GM21515 (cell line): ENCODE measurements at regions not wholly inside any gene's neighbourhood (a gene's known extent, or its start where the extent isn't known, plus 50 kb on each side); places are given as distances from the start of the nearest gene placed in this dataset.

Experiments
- ATAC-seq: cut with Tn5 transposase; IDR thresholded peaks from one replicate; pipeline ENCODE4 v1.9.1; 2021; ENCODE audit not compliant: unreplicated experiment

DNA sequence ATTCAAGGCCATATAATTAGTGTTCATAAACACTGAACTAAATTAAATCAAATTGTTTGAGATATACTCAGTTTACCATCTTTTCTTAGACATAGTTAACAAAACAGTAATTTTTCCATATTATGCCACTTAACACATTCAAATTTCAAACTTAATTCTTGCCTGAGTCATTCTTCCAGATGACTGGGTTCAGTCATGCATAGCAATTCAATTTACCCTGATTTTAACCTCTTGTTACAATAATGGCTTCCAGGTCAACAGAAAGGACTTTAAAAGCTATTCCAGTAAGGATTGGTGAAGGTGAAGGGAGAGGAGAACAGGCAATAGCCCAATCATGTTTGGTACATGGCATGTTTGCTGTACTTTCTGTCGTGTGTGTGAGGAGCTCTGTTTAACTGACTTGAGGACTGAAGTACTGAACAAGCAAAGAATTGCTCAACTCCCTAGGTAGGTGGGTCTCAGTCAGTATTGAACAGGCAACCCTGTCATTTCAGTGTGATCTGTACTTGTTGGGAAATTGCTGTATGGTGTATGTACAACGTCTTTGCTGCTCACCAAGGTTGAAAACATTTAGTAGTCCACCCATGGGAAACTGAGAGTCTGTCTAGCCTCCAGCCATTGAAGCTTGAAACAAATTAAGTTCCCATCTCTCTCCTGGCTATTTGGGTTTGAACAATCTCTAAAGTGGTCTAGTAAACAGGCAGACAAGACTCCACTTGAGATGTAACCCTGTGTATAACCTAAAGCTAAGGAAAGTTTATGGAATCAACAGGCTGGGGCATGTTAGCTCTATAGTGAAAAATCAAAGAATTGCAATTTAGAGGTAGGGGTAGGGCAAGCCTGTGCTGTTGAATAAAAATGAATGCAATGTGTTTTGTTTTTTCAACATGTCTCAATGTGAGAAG lies 327.2 kb downstream of the BTG1 start:
- no peak for ATAC-seq

DNA sequence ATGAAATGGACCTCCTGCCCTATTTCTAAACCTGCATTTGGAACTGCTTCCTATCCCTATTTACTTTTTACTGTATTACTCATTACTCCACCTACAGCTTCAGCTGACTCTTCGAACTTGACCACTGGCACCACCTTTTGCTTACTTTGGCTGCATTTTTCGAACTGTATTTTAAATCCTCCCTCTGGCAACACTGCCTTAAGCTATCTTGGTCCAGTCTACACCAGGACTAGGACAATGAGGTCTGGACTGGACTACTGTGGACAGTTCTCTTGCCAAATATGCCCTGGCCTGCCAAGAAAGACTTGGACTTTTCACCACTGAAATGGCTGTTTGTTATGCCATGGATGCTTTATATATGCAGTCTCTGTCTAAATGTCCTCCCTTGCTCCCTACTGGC lies 328.1 kb downstream of the BTG1 start:
- no peak for ATAC-seq

DNA sequence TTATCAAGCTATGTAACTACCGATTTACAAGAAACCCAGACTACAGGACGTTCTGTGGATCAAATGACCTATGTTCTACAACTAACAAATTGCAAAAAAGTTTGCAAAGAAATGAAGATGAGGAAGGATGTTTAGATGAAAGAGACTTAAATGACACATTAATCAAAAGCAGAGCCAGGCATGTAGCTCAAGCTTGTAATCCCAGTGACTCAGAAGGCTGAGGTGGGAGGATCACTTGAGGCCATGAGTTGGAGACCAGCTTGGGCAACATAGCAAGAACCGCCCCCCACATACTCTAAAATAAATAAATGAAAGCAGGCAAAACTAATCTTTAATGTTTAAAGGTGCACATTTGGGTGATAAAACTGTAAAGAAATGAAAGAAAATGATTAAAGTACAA lies 331.9 kb downstream of the BTG1 start:
- ATAC-seq, result no peak

DNA sequence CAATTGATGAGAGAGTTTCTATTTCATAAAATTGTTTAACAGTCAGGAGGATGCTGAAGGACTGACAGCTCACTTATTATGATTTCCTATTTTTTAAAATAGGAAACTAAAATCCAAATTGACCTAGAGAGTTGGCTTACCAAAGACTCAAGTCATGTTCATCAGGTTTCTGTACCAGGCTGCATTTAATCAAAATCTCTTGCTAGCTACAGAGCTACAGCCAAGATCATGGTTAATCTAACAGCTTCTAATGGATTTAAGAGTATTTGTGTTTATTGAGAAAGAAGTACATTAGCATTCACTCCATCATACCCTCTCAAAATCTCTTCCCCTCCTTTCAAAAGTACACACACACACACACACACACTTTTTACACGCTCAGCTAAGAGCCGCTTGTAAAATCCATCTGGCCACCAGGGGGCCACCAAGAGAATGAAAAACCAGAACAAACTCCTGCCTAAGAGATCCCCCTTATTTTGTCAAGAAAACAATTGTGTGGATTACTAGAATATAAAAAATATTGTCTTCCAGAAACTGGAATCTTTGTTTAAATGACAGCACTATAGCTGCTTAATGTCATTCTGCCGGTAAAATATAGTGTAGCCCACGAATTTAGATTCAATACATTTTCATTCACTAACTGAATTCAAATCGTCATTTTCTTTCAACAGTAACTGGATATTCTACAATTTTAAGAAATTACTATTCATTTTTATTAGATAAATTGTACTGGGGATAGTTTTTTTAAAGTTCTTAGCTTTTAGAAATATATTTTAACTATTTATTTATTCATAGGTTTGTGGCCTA lies 334.0 kb downstream of the BTG1 start:
- peak; percentile 81 for ATAC-seq

DNA sequence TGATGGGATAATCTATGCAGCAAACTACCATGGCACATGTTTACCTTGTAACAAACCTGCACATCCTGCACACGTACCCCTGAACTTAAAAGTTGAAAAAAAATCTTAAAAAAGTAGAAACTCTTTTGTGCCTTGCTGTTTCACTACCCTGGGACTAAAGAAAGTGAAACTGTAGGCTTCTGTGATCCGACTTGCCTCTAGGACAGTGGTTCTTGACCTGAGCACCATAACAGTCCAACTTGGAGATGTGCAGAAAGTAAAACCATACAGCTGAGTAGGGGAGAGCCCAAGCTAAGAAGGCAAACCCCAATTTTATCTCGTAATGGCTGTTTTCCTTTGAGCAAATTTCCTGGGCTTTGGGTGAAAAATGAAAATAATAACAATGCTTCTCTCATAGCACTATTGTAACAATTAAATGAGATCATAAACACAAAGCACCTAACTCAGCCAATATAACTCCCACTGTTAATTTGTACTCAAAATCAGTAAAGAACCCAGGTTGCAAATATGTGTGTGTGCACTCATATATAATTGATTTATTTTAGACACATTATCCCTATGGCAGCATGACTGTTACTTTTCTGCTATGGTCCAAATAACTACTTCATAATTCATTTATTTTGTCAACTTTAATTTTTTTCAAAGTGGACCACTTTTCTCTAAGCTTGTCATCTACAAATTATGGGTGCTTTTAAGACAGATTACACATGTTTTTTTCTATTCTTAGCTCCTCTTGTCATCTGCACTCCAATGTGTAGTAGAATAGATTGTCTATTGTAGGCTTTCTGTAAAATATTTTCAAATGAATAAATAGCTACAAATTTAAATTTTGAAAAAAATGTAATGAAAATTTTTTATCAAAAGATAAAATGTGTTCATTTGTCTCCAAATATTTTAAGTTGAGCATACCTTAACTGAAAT lies 334.9 kb downstream of the BTG1 start:
- ATAC-seq, result no peak

DNA sequence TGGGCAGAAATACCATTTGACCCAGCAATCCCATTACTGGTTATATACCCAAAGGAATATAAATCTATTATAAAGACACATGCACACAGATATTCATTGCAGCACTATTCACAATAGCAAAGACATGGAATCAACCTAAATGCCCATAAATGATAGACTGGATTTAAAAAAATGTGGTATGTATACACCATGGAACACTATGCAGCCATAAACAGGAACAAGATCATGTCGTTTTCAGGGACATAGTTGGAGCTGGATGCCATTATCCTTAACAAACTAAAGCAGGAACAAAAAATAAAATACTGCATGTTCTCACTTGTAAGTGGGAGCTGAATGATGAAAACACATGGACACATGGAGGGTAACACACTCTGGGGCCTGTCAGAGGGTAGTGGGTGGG lies 335.6 kb downstream of the BTG1 start:
- ATAC-seq, result no peak

DNA sequence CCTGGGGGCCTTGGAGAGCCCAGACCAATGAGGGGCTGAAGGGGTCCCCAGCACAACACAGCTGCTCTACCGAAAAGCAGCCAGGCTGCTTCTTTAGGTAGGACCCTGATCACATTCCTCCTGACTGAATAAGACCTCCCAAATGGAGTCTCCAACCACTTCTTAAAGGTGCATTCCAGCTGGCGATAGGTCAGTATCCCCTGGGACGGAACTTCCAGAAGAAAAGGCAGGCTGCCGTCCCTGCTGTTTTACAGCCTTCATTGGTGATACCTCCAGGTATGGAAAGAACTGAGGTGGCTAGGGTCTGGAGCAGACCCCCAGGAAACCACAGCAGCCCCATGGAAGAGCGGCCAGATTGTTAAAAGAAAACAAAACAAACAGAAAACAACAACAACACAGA lies 340.6 kb downstream of the BTG1 start:
- ATAC-seq, result no peak

DNA sequence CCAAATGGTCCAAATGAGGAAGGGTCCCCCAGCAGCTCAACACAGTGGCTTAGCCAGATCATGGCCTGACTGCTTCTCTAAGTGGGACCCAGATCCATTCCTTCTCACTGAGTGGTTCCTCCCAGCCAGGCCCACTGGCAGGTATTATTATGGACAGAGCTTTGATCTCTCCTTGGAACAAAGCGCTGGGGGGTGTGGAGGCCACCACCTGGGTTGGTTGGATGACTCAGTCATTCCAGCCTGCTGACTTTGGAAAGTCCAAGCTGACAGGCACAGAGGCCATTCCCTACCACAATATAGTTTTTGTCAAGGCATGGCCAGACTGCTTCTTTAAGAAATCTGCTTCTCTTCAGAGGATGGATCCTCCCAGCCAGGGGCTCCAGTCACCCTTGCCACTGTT lies 341.1 kb downstream of the BTG1 start:
- no peak for ATAC-seq

DNA sequence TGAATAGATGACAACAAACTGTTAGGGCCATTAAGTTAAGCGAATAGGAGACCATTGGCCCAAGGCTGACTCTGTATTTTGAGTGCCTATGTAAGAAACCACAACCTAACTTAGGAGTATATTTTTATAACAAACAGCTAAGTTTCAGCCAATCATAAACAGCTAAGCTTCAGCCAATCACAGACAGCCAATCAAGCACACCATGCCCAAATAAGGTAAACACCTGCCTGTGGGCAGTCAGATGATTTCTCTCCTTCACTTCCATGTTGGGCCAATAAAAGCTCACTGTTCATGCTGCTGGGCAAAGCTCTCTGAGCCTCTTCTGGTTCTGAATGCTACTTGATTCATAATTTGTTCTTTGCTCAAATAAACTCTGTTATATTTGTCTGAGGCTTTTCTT lies 344.6 kb downstream of the BTG1 start:
- ATAC-seq, result no peak

DNA sequence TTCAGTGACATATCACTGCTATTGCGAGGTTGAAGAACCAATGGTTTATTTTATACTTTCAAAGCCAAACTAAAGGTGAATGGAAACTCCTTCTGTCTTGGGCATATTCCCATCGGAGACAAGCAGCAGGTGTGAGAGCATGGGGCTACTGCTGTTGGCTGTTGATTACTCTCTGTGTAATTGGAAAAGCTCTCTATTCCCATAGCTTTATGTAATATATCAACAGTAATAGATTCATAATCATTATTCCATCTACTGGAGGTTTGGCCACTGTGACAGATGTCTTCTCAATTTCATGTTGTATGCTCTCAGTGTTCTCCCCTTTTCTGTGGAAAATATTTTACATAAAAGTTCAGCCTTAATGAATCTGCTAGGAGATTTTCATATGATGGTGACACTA lies 352.0 kb downstream of the BTG1 start:
- no peak for ATAC-seq

DNA sequence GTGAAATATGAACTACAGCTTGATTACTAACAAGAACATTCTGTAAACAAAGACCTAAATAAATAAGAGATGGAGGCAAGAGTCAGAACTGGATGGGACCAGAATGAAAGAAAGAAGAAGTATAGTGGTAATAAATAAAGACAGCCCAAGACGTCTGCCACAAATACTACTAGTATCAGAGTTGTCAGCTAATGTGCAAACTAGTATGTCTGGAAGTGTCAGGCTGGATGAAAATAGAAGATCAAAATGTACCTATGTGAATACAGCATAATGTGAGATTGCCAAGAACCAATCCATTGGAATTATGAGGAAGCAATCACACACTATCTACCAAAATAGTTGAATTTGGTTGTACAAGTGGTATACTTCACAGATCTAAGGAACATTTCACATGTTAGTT lies 353.0 kb downstream of the BTG1 start:
- no peak for ATAC-seq

DNA sequence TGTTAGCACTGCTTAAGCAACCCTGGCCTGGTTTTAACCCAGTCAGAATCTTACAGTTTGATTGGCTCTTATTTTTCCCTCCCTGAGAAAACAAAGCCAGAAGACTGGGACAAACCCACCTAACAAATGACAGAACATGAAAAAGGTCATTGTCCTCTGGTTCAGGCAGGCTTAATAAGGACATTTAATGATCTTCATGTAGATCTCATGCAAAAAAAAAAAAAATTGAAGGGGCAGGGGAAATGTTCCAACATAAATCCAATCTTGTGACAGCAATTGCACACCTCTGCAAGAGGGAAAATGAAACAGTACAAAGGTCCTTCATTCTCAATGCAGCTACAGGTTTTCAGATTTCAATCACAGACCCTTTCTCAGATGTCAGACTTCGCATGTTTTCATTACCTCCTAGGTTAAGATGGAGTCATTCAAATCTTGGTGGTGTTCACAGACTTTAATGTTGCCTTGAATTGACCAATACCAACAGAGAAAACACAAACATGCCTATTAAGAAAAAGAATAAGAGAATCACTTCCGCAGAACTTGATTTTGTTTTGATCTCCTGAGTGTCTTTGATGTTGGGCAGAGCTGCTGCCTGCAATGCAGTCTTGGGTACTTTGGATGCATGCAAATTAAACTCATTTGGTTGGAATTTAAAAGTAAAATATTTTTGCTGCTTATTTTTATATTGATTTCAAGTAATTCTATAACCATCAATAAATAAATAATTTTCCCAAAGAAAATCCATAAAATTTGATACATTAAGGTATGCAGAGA lies 359.0 kb downstream of the BTG1 start:
- no peak for ATAC-seq

DNA sequence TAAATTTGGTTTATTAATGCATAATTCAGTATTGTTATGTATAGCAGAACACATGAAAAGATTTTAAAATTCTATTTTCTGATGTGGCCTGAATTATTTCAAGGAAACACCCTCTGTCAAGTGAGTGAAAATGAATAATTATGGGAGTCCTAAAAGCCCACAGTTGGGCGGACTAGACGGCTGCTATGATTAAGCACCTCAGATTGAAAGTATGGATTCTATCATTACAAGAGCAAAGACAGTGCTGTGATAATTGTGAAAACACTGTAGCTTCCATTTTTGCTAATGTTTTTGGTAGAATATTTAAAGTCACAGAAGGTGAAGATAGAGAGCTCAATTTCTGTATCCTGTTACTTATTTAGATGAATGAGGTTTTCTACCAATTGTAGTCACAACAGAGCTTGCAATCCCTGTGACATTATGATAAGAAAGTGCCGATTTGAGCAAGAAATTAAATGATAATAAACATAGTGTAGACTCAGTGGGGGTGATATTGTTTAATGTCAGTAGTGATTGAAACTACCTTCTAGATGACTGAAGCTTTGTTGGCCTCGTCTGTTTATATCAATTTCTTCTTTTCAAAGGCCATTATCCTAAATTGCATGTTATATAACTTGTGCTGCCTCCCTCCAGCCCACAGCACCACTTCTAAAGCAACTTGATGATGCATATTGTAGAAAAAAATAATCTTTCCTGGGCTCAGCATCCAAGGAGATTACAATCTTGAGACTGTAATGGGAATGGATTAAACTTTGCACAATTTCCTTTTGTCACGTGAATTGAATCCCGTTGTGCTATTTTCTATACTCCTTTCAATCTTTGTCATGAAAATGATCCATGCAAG lies 359.8 kb downstream of the BTG1 start:
- no peak for ATAC-seq

DNA sequence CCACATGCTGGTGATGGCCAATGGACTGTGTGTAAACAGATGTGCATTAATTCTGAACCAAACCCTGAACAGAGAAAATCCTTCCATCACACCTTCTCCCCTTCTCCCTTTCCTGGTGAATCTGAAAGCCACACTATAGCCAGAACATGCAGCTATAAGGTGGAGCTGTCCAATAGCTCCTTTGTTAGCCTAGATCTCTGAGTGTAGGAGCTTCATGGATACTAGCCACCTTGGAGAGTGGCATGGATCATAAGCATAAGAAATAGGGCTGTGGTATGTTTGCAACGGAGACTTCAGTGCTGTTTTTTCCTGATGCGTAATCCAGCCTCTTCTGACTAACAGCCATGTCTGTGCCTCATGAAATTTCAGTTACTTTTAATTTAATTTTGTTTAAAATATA lies 364.5 kb downstream of the BTG1 start:
- ATAC-seq, result no peak

DNA sequence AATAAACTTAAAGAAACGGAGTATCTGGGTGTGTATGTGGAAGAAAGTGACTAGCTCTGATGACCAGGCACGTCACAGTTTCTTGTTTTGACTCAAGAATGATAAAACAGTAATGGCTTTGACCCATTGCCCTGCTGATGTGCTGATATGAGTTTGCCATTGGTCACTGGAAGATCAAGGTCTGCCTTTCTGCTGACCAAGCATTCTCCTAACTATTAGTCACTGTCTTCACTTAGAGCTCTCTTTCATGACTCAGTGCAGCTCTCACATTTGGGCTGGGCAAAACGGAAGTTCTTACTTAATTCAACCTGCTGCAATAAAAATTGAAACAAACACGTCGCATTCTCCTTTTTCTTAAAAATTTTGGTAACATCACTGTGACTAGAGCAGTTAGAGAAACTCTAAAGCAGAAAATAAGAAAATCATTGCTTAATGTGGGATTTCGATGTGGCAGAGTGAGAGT lies 366.7 kb downstream of the BTG1 start:
- peak; percentile 84 for ATAC-seq

DNA sequence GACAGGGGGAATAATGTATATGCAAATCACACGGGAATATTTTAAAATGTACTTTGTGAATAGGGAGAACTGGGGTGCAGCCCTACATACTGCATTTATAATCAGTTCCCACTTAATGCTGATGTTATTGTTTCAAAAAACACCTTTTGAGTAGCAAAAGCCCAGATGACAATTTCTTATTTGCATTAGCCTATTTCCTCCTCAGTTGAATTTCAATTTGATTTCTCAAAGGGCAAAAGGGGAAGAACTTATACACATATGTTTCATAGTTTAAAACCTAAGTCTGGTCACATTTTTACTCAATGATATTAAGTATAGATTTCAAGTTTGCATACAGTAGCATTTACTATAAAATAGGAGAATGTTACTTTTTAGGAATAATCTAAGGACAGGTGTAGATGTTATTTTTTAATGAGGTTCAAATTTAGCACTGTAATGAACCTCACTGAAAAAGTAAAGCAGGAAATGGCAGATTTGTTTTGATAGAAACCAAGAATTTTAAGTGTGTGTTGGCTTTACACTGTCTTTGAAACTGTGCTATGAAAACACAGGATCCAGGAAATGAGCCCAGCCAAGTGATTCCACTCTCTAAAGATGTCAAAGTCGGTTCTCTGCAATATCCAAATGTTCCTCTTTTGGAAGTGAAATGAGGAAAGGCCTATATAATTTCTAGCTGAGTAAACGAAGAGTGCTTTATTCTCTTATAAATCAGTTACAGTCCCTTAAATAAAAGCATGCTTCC lies 367.4 kb downstream of the BTG1 start:
- ATAC-seq, result peak; percentile 62

DNA sequence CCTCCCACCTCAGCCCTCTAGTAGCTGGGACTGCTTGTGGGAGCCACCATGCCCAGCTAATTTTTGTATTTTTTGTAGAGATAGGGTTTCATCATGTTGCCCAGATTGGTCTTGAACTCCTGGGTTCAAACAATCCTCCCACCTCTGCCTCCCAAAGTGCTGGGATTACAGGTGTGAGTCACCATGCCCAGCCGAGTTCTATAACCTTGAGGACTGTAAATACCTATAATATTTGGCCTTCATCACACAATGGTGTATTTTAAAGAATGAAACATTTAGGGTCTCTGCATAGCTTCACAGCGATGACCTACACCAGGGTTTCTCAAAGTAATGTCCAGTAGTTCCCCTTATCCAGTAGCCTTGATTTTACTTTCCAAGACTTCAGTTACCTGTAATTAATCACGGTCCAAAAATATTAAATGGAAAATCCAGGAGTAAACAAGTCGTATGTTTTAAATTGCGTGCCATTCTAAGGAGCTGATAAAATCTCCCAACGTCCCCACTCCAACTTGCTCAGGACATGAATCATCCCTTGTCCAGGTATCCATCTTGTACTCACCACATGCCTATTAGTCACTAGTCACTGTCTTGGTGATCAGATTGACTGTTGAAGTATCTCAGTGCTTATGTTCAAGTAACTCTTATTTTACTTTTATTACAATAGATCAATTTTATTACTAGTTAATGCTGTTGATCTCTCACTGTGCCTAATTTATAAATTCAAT lies 368.2 kb downstream of the BTG1 start:
- no peak for ATAC-seq

DNA sequence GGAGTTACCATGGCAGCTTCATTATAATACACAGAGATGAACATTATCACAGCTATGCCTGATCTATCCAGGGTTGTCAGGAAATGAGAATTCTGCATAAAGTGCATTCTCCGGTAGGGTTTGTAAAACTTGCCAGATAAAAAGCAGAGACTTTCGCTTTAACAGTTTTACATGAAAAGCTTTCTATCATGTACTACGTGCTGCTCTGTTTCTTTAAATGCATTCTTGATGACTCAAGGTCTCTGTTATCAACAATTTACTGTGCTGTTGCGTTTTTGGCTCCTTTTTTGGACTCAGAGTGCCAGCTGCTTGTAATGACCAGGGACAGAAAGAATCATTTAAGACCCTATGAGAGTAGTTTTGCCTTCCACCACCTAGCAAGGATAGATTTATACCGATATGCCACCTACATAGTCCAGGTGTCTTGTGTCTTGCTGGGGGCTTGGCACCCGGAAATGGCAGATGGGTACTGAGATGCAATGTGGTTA lies 371.2 kb downstream of the BTG1 start:
- no peak for ATAC-seq
